Endothelial cell of umbilical vein (primary cell): ENCODE measurements at regions not wholly inside any gene's neighbourhood (a gene's known extent, or its start where the extent isn't known, plus 50 kb on each side); places are given as distances from the start of the nearest gene placed in this dataset.
A peak's percentile ranks its signal among the peaks of the same experiment; 100 is the strongest.

Source experiments
- BruUV-seq: library from RNA; stranded (reverse); fragments of 400-500 nt; replicated peaks from 2 replicates; lab custom pipeline; 2021; lab: Mats Ljungman, UMichigan
- CTCF ChIA-PET: fragments of 300-600, 350-600 bp; sonication (Branson Sonifier 250); formaldehyde crosslinking; loops from one replicate; lab custom pipeline; 2021; ENCODE audit warnings: antibody characterized with exemption, inconsistent platforms; lab: Charles Lee
- POLR2A ChIA-PET: fragments of 300-600, 350-600 bp; sonication (Branson Sonifier 250); formaldehyde crosslinking; loops from one replicate; lab custom pipeline; 2021; ENCODE audit warnings: antibody characterized with exemption, inconsistent platforms; lab: Charles Lee
- DNase-seq: peaks from one replicate; pipeline ENCODE4 v3.0.0-alpha.2; 2011; ENCODE audit warnings: low read depth, low spot score
- FAIRE-seq: peaks from 2 replicates; lab custom pipeline; 2011; peaks lifted over from hg19 to GRCh38; lab: Jason Lieb, UNC
- H2AFZ ChIP-seq: 2 replicates; pipeline ENCODE4 v1.6.0; 2012; ENCODE audit warnings: low read depth, low read length, control low read depth, inconsistent platforms
- H3K27ac ChIP-seq: 2 replicates; pipeline ENCODE4 v1.5.1; 2011; ENCODE audit warnings: low read depth, mild to moderate bottlenecking, control low read depth, low read length, moderate library complexity; ENCODE audit not compliant: insufficient read depth
- H3K27me3 ChIP-seq, 2 experiments: 2 replicates each; pipeline versions ENCODE4 v1.6.0 to v1.6.1; 2011; ENCODE audit warnings: low read length in 2 of 2, mixed read lengths in 1 of 2; ENCODE audit not compliant: control insufficient read depth in 2 of 2, insufficient read depth in 2 of 2
- H3K36me3 ChIP-seq, 2 experiments: 2 replicates in 1 of 2; 3 replicates in 1 of 2; pipeline ENCODE4 v1.5.1; 2011; ENCODE audit warnings: low read length in 2 of 2, mild to moderate bottlenecking in 1 of 2, moderate library complexity in 1 of 2; ENCODE audit not compliant: control insufficient read depth in 2 of 2, insufficient read depth in 2 of 2; ENCODE audit errors: extremely low read depth in 1 of 2
- H3K4me1 ChIP-seq: 3 replicates; pipeline ENCODE4 v1.5.1; 2011; ENCODE audit warnings: mild to moderate bottlenecking, low read length; ENCODE audit not compliant: control insufficient read depth, insufficient read depth; ENCODE audit errors: extremely low read depth
- H3K4me2 ChIP-seq: 2 replicates; pipeline ENCODE4 v1.6.1; 2011; ENCODE audit warnings: low read length, control low read depth, mixed read lengths; ENCODE audit not compliant: insufficient read depth
- H3K4me3 ChIP-seq, 3 experiments: fragments of 200-600 bp in 1 of 3; sonication (generic), shearing (Covaris generic) in 1 of 3; replicated peaks in 1 of 3; 2 replicates each; pipeline ENCODE4 v1.5.1; 2011 to 2016; ENCODE audit warnings: control low read depth in 3 of 3, low read length in 3 of 3, mild to moderate bottlenecking in 2 of 3, inconsistent platforms in 1 of 3, low read depth in 1 of 3, moderate library complexity in 1 of 3; ENCODE audit not compliant: insufficient read depth in 1 of 3
- H3K79me2 ChIP-seq: 2 replicates; pipeline ENCODE4 v1.6.0; 2012; ENCODE audit warnings: low read length, inconsistent platforms; ENCODE audit not compliant: control insufficient read depth, insufficient read depth
- H3K9ac ChIP-seq: replicated peaks from 2 replicates; pipeline ENCODE3; 2011; ENCODE audit warnings: low read length, control low read depth; ENCODE audit not compliant: insufficient read depth; ENCODE audit errors: extremely low read depth
- H3K9me1 ChIP-seq: replicated peaks from 3 replicates; pipeline ENCODE4 v1.6.0; 2011; ENCODE audit warnings: mild to moderate bottlenecking, low read length; ENCODE audit not compliant: control insufficient read depth, insufficient read depth; ENCODE audit errors: extremely low read depth
- H3K9me3 ChIP-seq: replicated peaks from 2 replicates; pipeline ENCODE4 v1.5.1; 2012; ENCODE audit warnings: low read length, inconsistent platforms; ENCODE audit not compliant: control insufficient read depth, insufficient read depth
- H4K20me1 ChIP-seq: replicated peaks from 2 replicates; pipeline ENCODE3; 2011; ENCODE audit warnings: mild to moderate bottlenecking, low read length; ENCODE audit not compliant: control insufficient read depth, insufficient read depth; ENCODE audit errors: extremely low read depth
- EZH2 ChIP-seq: IDR thresholded peaks from 2 replicates; pipeline ENCODE4 v1.6.1; 2012; ENCODE audit warnings: borderline replicate concordance, low read depth, mild to moderate bottlenecking, moderate library complexity, low read length, inconsistent platforms; ENCODE audit not compliant: severe bottlenecking
- FOS ChIP-seq: IDR thresholded peaks from 2 replicates; pipeline ENCODE4 v1.6.1; 2011; ENCODE audit warnings: mild to moderate bottlenecking, low read length, moderate library complexity, borderline replicate concordance; ENCODE audit not compliant: insufficient read depth
- GATA2 ChIP-seq: IDR thresholded peaks from 2 replicates; pipeline ENCODE4 v1.7.0; 2011; ENCODE audit warnings: low read depth, mild to moderate bottlenecking, moderate library complexity, mixed read lengths, low read length; ENCODE audit not compliant: insufficient read length, insufficient read depth
- JUN ChIP-seq: IDR thresholded peaks from 2 replicates; pipeline ENCODE4 v1.6.1; 2011; ENCODE audit warnings: borderline replicate concordance, low read depth; ENCODE audit not compliant: insufficient read length, insufficient read depth
- MYC ChIP-seq: IDR thresholded peaks from one replicate; pipeline ENCODE4 v1.6.1; 2011; ENCODE audit warnings: mild to moderate bottlenecking, low read depth, low read length
- POLR2A ChIP-seq: IDR thresholded peaks from 2 replicates; pipeline ENCODE4 v1.6.1; 2012; ENCODE audit warnings: low read depth, mild to moderate bottlenecking, control low read depth, low read length
- POLR2AphosphoS5 ChIP-seq: IDR thresholded peaks from 2 replicates; pipeline ENCODE4 v1.6.1; 2012; ENCODE audit warnings: low read depth, mild to moderate bottlenecking, control low read depth, low read length, moderate library complexity; ENCODE audit not compliant: insufficient read depth
- dilution Hi-C: fragments of 300-500 bp; cut with MboI; formaldehyde crosslinking; loops from one replicate; pipeline ENCODE4 v1.15.0; 2019; ENCODE audit warnings: low sequenced_read_pairs; ENCODE audit not compliant: extremely low pct_ligation_motif_present
- intact Hi-C: fragments of 100-400 bp; cut with micrococcal nuclease; formaldehyde crosslinking; loops from one replicate; pipeline ENCODE4 v1.10.0; 2022
- TF ChIP-seq, protein P1 (sequence below): IDR thresholded peaks from 2 replicates; pipeline ENCODE4 v1.6.1; 2011; ENCODE audit not compliant: insufficient read depth, insufficient read length
- TF ChIP-seq, protein P2 (sequence below), 2 donors: IDR thresholded peaks; 1 replicate in 1 of 2; 2 replicates in 1 of 2; pipeline ENCODE4 v1.5.1; 2011; ENCODE audit warnings: low read length in 2 of 2, mild to moderate bottlenecking in 2 of 2, moderate library complexity in 2 of 2, control low read depth in 1 of 2, inconsistent platforms in 1 of 2, low read depth in 1 of 2; ENCODE audit not compliant: insufficient read depth in 1 of 2; ENCODE audit errors: extremely low read depth in 1 of 2

DNA sequence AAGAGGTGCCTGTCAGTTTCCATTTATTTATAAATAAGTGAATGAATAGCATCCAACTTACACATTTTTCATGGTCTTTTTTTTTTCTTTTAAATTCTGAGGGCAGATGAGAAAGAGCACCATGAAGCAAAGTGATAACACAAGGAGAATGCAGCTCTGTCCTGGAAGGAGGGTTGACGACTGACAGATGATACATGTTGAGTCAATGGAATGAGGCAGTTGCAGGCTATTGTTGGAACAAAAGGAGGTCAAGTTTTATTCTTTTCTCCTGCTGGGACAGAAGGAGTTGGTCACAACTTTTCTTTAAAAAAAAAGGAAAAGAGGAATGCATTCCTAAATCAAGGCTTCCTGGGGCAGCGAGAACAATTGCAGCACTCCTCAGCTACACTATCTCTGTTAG, 119.9 kb upstream of the PLEKHG7 start:
- CTCF ChIA-PET: interaction anchor here (1.2 to 1.3 kb wide), 2 partner anchors 26 to 1201 kb away, joined by 3 read pairs; no protein-coding TSS in a partner anchor
- no peak overlapping the region for H3K4me3 ChIP-seq
- H3K9ac ChIP-seq: no peak overlapping the region
- H4K20me1 ChIP-seq: no peaks in the 10 kb centered on the region
- H3K4me1 ChIP-seq: no peaks in the 10 kb centered on the region
- TF ChIP-seq POLR2AphosphoS5: no peak
- TF ChIP-seq FOS: peak; percentile 22
- TF ChIP-seq MYC: no peak
- TF ChIP-seq JUN: no peak
- H3K79me2 ChIP-seq: no peaks in the 10 kb centered on the region
- H3K9me3 ChIP-seq: no peaks in the 10 kb centered on the region
- H3K4me2 ChIP-seq: no peak overlapping the region
- POLR2A ChIA-PET: no interaction called here
- DNase-seq (no peak), FAIRE-seq (no peak)
- intact Hi-C loops: no loop called here
- H2AFZ ChIP-seq: no peak overlapping the region
- H3K36me3 ChIP-seq: no peaks in the 10 kb centered on the region
- BruUV-seq: no TSS peak
- H3K27ac ChIP-seq: no peak overlapping the region
- no peaks in the 10 kb centered on the region for H3K9me1 ChIP-seq
- dilution Hi-C loops: no loop called here
- H3K27me3 ChIP-seq: peaks cover 2 to 3% of the 10 kb centered on the region in 2 experiments

DNA sequence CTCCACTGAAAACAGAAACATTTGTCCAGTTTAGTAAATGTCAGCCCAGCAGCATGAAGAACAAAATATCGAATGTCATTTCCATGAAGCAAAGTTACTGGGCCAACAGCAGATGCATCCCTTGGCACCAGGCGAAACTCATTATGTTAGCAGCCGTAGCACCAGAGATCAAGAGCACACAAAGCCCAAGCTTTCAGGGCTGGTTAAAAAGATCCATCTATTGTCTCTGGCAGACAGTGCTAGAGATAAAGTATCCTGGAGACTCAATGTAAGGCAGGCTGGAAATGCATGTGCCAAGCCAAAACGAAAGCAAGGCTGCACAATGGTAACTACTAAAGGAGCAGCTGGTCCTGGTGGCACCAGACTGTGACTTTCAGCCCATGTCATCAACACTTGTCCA, 120.3 kb upstream of the PLEKHG7 start:
- ChIA-PET POLR2A (no interaction called here), CTCF (interaction anchor here (1.2 to 1.3 kb wide), 2 partner anchors 26 to 1200 kb away, joined by 3 read pairs; no protein-coding TSS in a partner anchor)
- no peak overlapping the region for H2AFZ ChIP-seq
- H3K4me3 ChIP-seq: no peak overlapping the region
- FAIRE-seq (no peak), DNase-seq (no peak)
- H3K79me2 ChIP-seq: no peaks in the 10 kb centered on the region
- no peak overlapping the region for H3K27ac ChIP-seq
- intact Hi-C loops (no loop called here), dilution Hi-C loops (no loop called here)
- no TSS peak for BruUV-seq
- no peak overlapping the region for H3K4me2 ChIP-seq
- no peaks in the 10 kb centered on the region for H3K36me3 ChIP-seq
- no peaks in the 10 kb centered on the region for H3K4me1 ChIP-seq
- H3K9me3 ChIP-seq: no peaks in the 10 kb centered on the region
- TF ChIP-seq EZH2 (no peak), POLR2A (no peak), MYC (no peak), JUN (no peak), FOS (no peak), POLR2AphosphoS5 (no peak), GATA2 (no peak)
- TF ChIP-seq, protein P1, sequence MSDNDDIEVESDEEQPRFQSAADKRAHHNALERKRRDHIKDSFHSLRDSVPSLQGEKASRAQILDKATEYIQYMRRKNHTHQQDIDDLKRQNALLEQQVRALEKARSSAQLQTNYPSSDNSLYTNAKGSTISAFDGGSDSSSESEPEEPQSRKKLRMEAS: no peak
- TF ChIP-seq, protein P2, sequence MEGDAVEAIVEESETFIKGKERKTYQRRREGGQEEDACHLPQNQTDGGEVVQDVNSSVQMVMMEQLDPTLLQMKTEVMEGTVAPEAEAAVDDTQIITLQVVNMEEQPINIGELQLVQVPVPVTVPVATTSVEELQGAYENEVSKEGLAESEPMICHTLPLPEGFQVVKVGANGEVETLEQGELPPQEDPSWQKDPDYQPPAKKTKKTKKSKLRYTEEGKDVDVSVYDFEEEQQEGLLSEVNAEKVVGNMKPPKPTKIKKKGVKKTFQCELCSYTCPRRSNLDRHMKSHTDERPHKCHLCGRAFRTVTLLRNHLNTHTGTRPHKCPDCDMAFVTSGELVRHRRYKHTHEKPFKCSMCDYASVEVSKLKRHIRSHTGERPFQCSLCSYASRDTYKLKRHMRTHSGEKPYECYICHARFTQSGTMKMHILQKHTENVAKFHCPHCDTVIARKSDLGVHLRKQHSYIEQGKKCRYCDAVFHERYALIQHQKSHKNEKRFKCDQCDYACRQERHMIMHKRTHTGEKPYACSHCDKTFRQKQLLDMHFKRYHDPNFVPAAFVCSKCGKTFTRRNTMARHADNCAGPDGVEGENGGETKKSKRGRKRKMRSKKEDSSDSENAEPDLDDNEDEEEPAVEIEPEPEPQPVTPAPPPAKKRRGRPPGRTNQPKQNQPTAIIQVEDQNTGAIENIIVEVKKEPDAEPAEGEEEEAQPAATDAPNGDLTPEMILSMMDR (IDR thresholded peaks at IDR 0.05; ENCODE audit: extremely low read depth in 1 of 2, insufficient read depth in 1 of 2, low read depth in 1 of 2, low read length in 2 of 2): no peak
- peaks cover 2 to 3% of the 10 kb centered on the region in 2 experiments for H3K27me3 ChIP-seq
- no peak overlapping the region for H3K9ac ChIP-seq
- no peaks in the 10 kb centered on the region for H3K9me1 ChIP-seq
- no peaks in the 10 kb centered on the region for H4K20me1 ChIP-seq
